H1 (cell line): ENCODE measurements at regions not wholly inside any gene's neighbourhood (a gene's known extent, or its start where the extent isn't known, plus 50 kb on each side); places are given as distances from the start of the nearest gene placed in this dataset.

Source experiments
- CTCF ChIA-PET: fragments of 300-600 bp; sonication (Branson Sonifier 250); formaldehyde crosslinking; loops from one replicate; lab custom pipeline; 2021; ENCODE audit not compliant: partially characterized antibody; lab: Charles Lee
- POLR2A ChIA-PET: fragments of 300-600 bp; sonication (Branson Sonifier 250); formaldehyde crosslinking; loops from one replicate; lab custom pipeline; 2021; ENCODE audit warnings: inconsistent platforms; ENCODE audit not compliant: partially characterized antibody; lab: Charles Lee
- DNase-seq, 2 experiments: peaks; one replicate each; pipeline versions ENCODE4 v3.0.0 to v3.0.0-alpha.2; 2010 to 2022; ENCODE audit warnings: low spot score in 2 of 2, low read depth in 1 of 2, mixed read lengths in 1 of 2
- FAIRE-seq: peaks from 2 replicates; lab custom pipeline; 2011; peaks lifted over from hg19 to GRCh38; lab: Jason Lieb, UNC
- H2AFZ ChIP-seq: 2 replicates; pipeline ENCODE4 v1.8.1; 2012; ENCODE audit warnings: low read length, inconsistent platforms
- H2AK5ac ChIP-seq: 2 replicates; pipeline ENCODE4 v1.6.1; 2013; ENCODE audit warnings: low read depth, low read length
- H2BK120ac ChIP-seq: replicated peaks from 2 replicates; pipeline ENCODE3; 2013; ENCODE audit warnings: low read depth, low read length, inconsistent platforms
- H2BK12ac ChIP-seq: 2 replicates; pipeline ENCODE4 v1.6.1; 2013; ENCODE audit warnings: low read depth, low read length
- H2BK15ac ChIP-seq: 2 replicates; pipeline ENCODE4 v1.6.1; 2013; ENCODE audit warnings: low read length
- H2BK20ac ChIP-seq: 2 replicates; pipeline ENCODE4 v1.6.1; 2013; ENCODE audit warnings: low read length
- H2BK5ac ChIP-seq: 2 replicates; pipeline ENCODE4 v1.6.1; 2013; ENCODE audit warnings: low read depth, low read length
- H3K14ac ChIP-seq: 2 replicates; pipeline ENCODE4 v1.6.1; 2013; ENCODE audit warnings: inconsistent platforms; ENCODE audit not compliant: insufficient read length
- H3K18ac ChIP-seq: 2 replicates; pipeline ENCODE4 v1.6.1; 2013; ENCODE audit warnings: low read length; ENCODE audit errors: extremely low read depth
- H3K23ac ChIP-seq: 2 replicates; pipeline ENCODE4 v1.6.1; 2013; ENCODE audit warnings: inconsistent platforms; ENCODE audit not compliant: insufficient read length
- H3K23me2 ChIP-seq: 2 replicates; pipeline ENCODE4 v1.6.1; 2013; ENCODE audit warnings: low read depth, low read length
- H3K27ac ChIP-seq: 2 replicates; pipeline ENCODE4 v1.6.1; 2011; ENCODE audit warnings: low read depth, low read length, inconsistent platforms
- H3K27me3 ChIP-seq, 4 experiments: replicated peaks in 1 of 4; 1 replicate in 1 of 4; 2 replicates in 3 of 4; pipeline versions ENCODE4 v1.6.1 to v1.8.1; 2011 to 2013; ENCODE audit warnings: low read length in 3 of 4, mild to moderate bottlenecking in 3 of 4, inconsistent platforms in 2 of 4, mixed read lengths in 2 of 4, moderate library complexity in 1 of 4; ENCODE audit not compliant: control insufficient read depth in 3 of 4, insufficient read depth in 3 of 4; ENCODE audit errors: extremely low read depth in 1 of 4
- H3K36me3 ChIP-seq, 4 experiments: 2 replicates each; pipeline versions ENCODE4 v1.6.1 to v1.8.1; 2011 to 2013; ENCODE audit warnings: mild to moderate bottlenecking in 4 of 4, low read length in 3 of 4, moderate library complexity in 2 of 4, control low read depth in 1 of 4, inconsistent platforms in 1 of 4; ENCODE audit not compliant: insufficient read depth in 4 of 4, control insufficient read depth in 2 of 4
- H3K4ac ChIP-seq: replicated peaks from 2 replicates; pipeline ENCODE3; 2013; ENCODE audit warnings: low read length, low read depth, mixed read lengths, inconsistent platforms; ENCODE audit not compliant: insufficient read length
- H3K4me1 ChIP-seq, 4 experiments: replicated peaks in 1 of 4; 1 replicate in 1 of 4; 2 replicates in 3 of 4; pipeline versions ENCODE4 v1.6.1 to v1.8.1; 2011 to 2013; ENCODE audit warnings: low read length in 3 of 4, inconsistent platforms in 2 of 4, mixed read lengths in 1 of 4; ENCODE audit not compliant: insufficient read depth in 4 of 4, control insufficient read depth in 3 of 4
- H3K4me2 ChIP-seq, 2 experiments: 2 replicates each; pipeline versions ENCODE4 v1.6.1 to v1.8.1; 2011 to 2013; ENCODE audit warnings: low read depth in 2 of 2, low read length in 2 of 2, control low read depth in 1 of 2, inconsistent platforms in 1 of 2, mild to moderate bottlenecking in 1 of 2; ENCODE audit not compliant: insufficient read depth in 1 of 2
- H3K4me3 ChIP-seq, 4 experiments: fragments of 200-600, 300-600 bp in 1 of 4; sonication (generic), shearing (Covaris generic), sonication (Bioruptor Twin) in 1 of 4; 2 replicates each; pipeline versions ENCODE4 v1.5.1 to v1.8.1; 2011 to 2016; ENCODE audit warnings: low read length in 4 of 4, low read depth in 3 of 4, control low read depth in 2 of 4, inconsistent platforms in 2 of 4, mild to moderate bottlenecking in 2 of 4, mixed read lengths in 1 of 4, moderate library complexity in 1 of 4; ENCODE audit not compliant: insufficient read depth in 2 of 4; ENCODE audit errors: extremely low read depth in 1 of 4
- H3K56ac ChIP-seq: replicated peaks from 2 replicates; pipeline ENCODE3; 2013; ENCODE audit warnings: low read depth, mild to moderate bottlenecking, mixed read lengths, low read length, inconsistent platforms; ENCODE audit not compliant: insufficient read length
- H3K79me1 ChIP-seq: 2 replicates; pipeline ENCODE4 v1.6.1; 2013; ENCODE audit warnings: low read depth, low read length, control low read depth
- H3K79me2 ChIP-seq, 2 experiments: 2 replicates each; pipeline versions ENCODE4 v1.6.1 to v1.8.1; 2012 to 2013; ENCODE audit warnings: low read length in 2 of 2, mild to moderate bottlenecking in 2 of 2, inconsistent platforms in 1 of 2; ENCODE audit not compliant: insufficient read depth in 2 of 2, control insufficient read depth in 1 of 2
- H3K9ac ChIP-seq, 4 experiments: replicated peaks in 1 of 4; 1 replicate in 1 of 4; 2 replicates in 3 of 4; pipeline versions ENCODE4 v1.6.1 to v1.8.1; 2011 to 2013; ENCODE audit warnings: low read depth in 3 of 4, low read length in 3 of 4, control low read depth in 2 of 4, mild to moderate bottlenecking in 2 of 4, moderate library complexity in 2 of 4, inconsistent platforms in 1 of 4; ENCODE audit errors: extremely low read depth in 1 of 4
- H3K9me3 ChIP-seq, 2 experiments: 2 replicates each; pipeline versions ENCODE4 v1.6.1 to v1.8.1; 2012 to 2013; ENCODE audit warnings: mild to moderate bottlenecking in 2 of 2, moderate library complexity in 2 of 2, control low read depth in 1 of 2, inconsistent platforms in 1 of 2, low read depth in 1 of 2, low read length in 1 of 2, mixed read lengths in 1 of 2; ENCODE audit not compliant: insufficient read depth in 2 of 2
- H4K20me1 ChIP-seq, 2 experiments: replicated peaks in 1 of 2; 2 replicates each; pipeline versions ENCODE3 to v1.8.1; 2011 to 2013; ENCODE audit warnings: inconsistent platforms in 2 of 2, low read length in 2 of 2, mild to moderate bottlenecking in 1 of 2; ENCODE audit not compliant: insufficient read depth in 2 of 2, control insufficient read depth in 1 of 2
- H4K5ac ChIP-seq: 2 replicates; pipeline ENCODE4 v1.6.1; 2013; ENCODE audit warnings: low read length, low read depth, mixed read lengths, inconsistent platforms; ENCODE audit not compliant: insufficient read length
- H4K8ac ChIP-seq: 2 replicates; pipeline ENCODE4 v1.8.0; 2013; ENCODE audit warnings: mild to moderate bottlenecking, moderate library complexity, low read length, inconsistent platforms; ENCODE audit not compliant: insufficient read depth; ENCODE audit errors: extremely low read depth
- H4K91ac ChIP-seq: replicated peaks from 2 replicates; pipeline ENCODE3; 2013; ENCODE audit warnings: low read length, mixed read lengths, inconsistent platforms; ENCODE audit not compliant: insufficient read length
- ASH2L ChIP-seq: fragments of 200-600, 300-600 bp; sonication (generic); IDR thresholded peaks from one replicate; pipeline ENCODE4 v1.7.1; 2017; ENCODE audit warnings: low read length
- BACH1 ChIP-seq: IDR thresholded peaks from 2 replicates; pipeline ENCODE4 v1.6.1; 2012; ENCODE audit warnings: low read length, improper control_type of control experiment
- CBX8 ChIP-seq: fragments of 300-800, 300-1000 bp; sonication (generic); IDR thresholded peaks from 2 replicates; pipeline ENCODE4 v1.7.1; 2016; ENCODE audit warnings: low read depth, low read length, borderline replicate concordance
- EZH2 ChIP-seq: fragments of 200-600 bp; sonication (generic); IDR thresholded peaks from 2 replicates; pipeline ENCODE4 v1.7.1; 2012; ENCODE audit warnings: low read depth, mild to moderate bottlenecking, moderate library complexity, low read length, inconsistent platforms; ENCODE audit not compliant: severe bottlenecking
- GABPA ChIP-seq: IDR thresholded peaks from 2 replicates; pipeline ENCODE4 v1.6.1; 2011; ENCODE audit warnings: mild to moderate bottlenecking, low read length, moderate library complexity, borderline replicate concordance; ENCODE audit not compliant: insufficient read depth
- GTF2F1 ChIP-seq: IDR thresholded peaks from 2 replicates; pipeline ENCODE4 v1.6.1; 2012; ENCODE audit warnings: low read depth, low read length, improper control_type of control experiment, borderline replicate concordance
- JUN ChIP-seq: IDR thresholded peaks from 2 replicates; pipeline ENCODE4 v1.6.1; 2011; ENCODE audit warnings: low read depth, mild to moderate bottlenecking, improper control_type of control experiment, low read length
- MAX ChIP-seq: IDR thresholded peaks from 2 replicates; pipeline ENCODE4 v1.6.1; 2012; ENCODE audit warnings: inconsistent platforms
- RAD21 ChIP-seq, 2 experiments: IDR thresholded peaks in 1 of 2; conservative IDR thresholded peaks in 1 of 2; 2 replicates each; pipeline ENCODE4 v1.6.1; 2011; ENCODE audit warnings: low read depth in 2 of 2, low read length in 2 of 2, improper control_type of control experiment in 1 of 2, inconsistent platforms in 1 of 2, mild to moderate bottlenecking in 1 of 2, moderate library complexity in 1 of 2
- RBBP5 ChIP-seq: IDR thresholded peaks from 2 replicates; pipeline ENCODE4 v1.7.1; 2012; ENCODE audit warnings: low read depth, mild to moderate bottlenecking, inconsistent platforms, low read length, moderate library complexity, borderline replicate concordance
- SP4 ChIP-seq: IDR thresholded peaks from 2 replicates; pipeline ENCODE4 v1.6.1; 2012; ENCODE audit warnings: low read length, inconsistent platforms
- SRF ChIP-seq: IDR thresholded peaks from 2 replicates; pipeline ENCODE4 v1.6.1; 2011; ENCODE audit warnings: mild to moderate bottlenecking, low read depth, low read length, moderate library complexity
- TCF12 ChIP-seq: IDR thresholded peaks from 2 replicates; pipeline ENCODE4 v1.6.1; 2011; ENCODE audit warnings: low read depth, mild to moderate bottlenecking, low read length
- TEAD4 ChIP-seq: IDR thresholded peaks from 2 replicates; pipeline ENCODE4 v1.6.1; 2012; ENCODE audit warnings: low read depth, low read length, inconsistent platforms, mixed read lengths
- ZNF274 ChIP-seq: IDR thresholded peaks from 2 replicates; pipeline ENCODE4 v1.7.0; 2012; ENCODE audit warnings: low read length, borderline replicate concordance; ENCODE audit errors: extremely low read depth
- WGBS, 2 experiments: shearing (Covaris generic) in 1 of 2; methylation state at CpG; one replicate each; pipeline versions ENCODE4 v1.1.6 to v1.1.7; 2013 to 2015; ENCODE audit warnings: low lambda C conversion rate in 2 of 2, mixed read lengths in 2 of 2, inconsistent platforms in 1 of 2, low coverage in 1 of 2, missing lambda C conversion rate in 1 of 2; ENCODE audit not compliant: insufficient replicate concordance in 2 of 2, insufficient coverage in 1 of 2, insufficient read length in 1 of 2; ENCODE audit errors: extremely low coverage in 1 of 2, missing lambda C conversion rate in 1 of 2; 5-methylcytosine and 5-hydroxymethylcytosine counted together

- Histone ChIP-seq H3K4me3 (no peak overlapping the region), H2AK5ac (no peak overlapping the region), H2BK120ac (no peak overlapping the region), H3K14ac (no peak overlapping the region), H3K23ac (no peak overlapping the region), H3K27me3 (no peaks in the 10 kb centered on the region), H3K36me3 (no peaks in the 10 kb centered on the region), H2BK5ac (no peak overlapping the region), H3K56ac (no peak overlapping the region), H3K27ac (no peak overlapping the region), H2BK15ac (no peak overlapping the region), H3K9me3 (no peaks in the 10 kb centered on the region), H3K4ac (no peak overlapping the region), H2BK20ac (no peak overlapping the region), H2AFZ (peak overlapping the region; percentile 62), H2BK12ac (0 out of 2 replicates have a peak overlapping the region, but pooled peaks have one; percentile 27), H3K4me2 (no peak overlapping the region), H4K91ac (no peak overlapping the region), H3K18ac (no peak overlapping the region), H3K9ac (no peak overlapping the region), H3K79me1 (no peaks in the 10 kb centered on the region), H3K4me1 (no peaks in the 10 kb centered on the region; a peak in 1 of 7 replicates), H4K20me1 (no peaks in the 10 kb centered on the region), H4K8ac (no peak overlapping the region), H3K23me2 (0 out of 2 replicates have a peak, but pooled peaks cover 2% of the 10 kb centered on the region), H3K79me2 (no peaks in the 10 kb centered on the region), H4K5ac (no peak overlapping the region)
- DNase-seq = no peak
- ChIA-PET POLR2A (no interaction called here), CTCF (interaction anchor here (0.6 to 2.5 kb wide), 4 partner anchors 8 to 1769 kb away, joined by 3 to 19 read pairs (median 4); no protein-coding TSS in a partner anchor)
- WGBS, 2 experiments = 95% methylated on average over 4 of the region's 4 CpGs; no CpG with 5 or more reads in 1 of the 2 experiments
- no peak for FAIRE-seq
- TF ChIP-seq TEAD4 (no peak), RAD21 (IDR thresholded peaks at IDR 0.05 in 1 of 2, conservative IDR thresholded peaks at IDR 0.05 in 1 of 2; ENCODE audit: low read depth in 2 of 2, low read length in 2 of 2) (no peak), ZNF274 (no peak), SP4 (no peak), GABPA (no peak), SRF (no peak), MAX (no peak), BACH1 (no peak), EZH2 (no peak), JUN (no peak), GTF2F1 (no peak), CBX8 (no peak), TCF12 (no peak), ASH2L (no peak), RBBP5 (no peak)
These were observed 344.1 kb upstream of the REG3G start for GRCh38 chr2:78681386-78681785.
